Iris pigment epithelial cell (primary cell): ENCODE measurements at regions not wholly inside any gene's neighbourhood (a gene's known extent, or its start where the extent isn't known, plus 50 kb on each side); places are given as distances from the start of the nearest gene placed in this dataset.

ENCODE experiments used
- DNase-seq: peaks from one replicate; pipeline ENCODE4 v3.0.0-alpha.2; 2011; ENCODE audit warnings: low read depth

GRCh38 chr1:222037720-222038119 is 295.8 kb upstream of the DUSP10 start:
- DNase-seq: no peak

- peak; percentile 36 for DNase-seq
Observed at GRCh38 chr1:222034790-222035189, 292.9 kb upstream of the DUSP10 start.

- no peak for DNase-seq
Observed at GRCh38 chr1:222033450-222033849, 291.6 kb upstream of the DUSP10 start.

GRCh38 chr1:222031318-222031717 is 289.4 kb upstream of the DUSP10 start:
- no peak for DNase-seq

GRCh38 chr1:222028676-222029075 is 286.8 kb upstream of the DUSP10 start:
- DNase-seq: no peak

GRCh38 chr1:222028116-222028515 is 286.2 kb upstream of the DUSP10 start:
- DNase-seq: no peak

- no peak for DNase-seq
Observed at GRCh38 chr1:222026280-222026679, 284.4 kb upstream of the DUSP10 start.

- no peak for DNase-seq
Observed at GRCh38 chr1:222023025-222023424, 281.1 kb upstream of the DUSP10 start.

GRCh38 chr1:222021129-222021528 is 279.2 kb upstream of the DUSP10 start:
- DNase-seq: no peak

- no peak for DNase-seq
Observed at GRCh38 chr1:222020553-222020952, 278.7 kb upstream of the DUSP10 start.

- DNase-seq: no peak
Observed at GRCh38 chr1:222019029-222019428, 277.1 kb upstream of the DUSP10 start.

- no peak for DNase-seq
Observed at GRCh38 chr1:222018041-222018440, 276.2 kb upstream of the DUSP10 start.

GRCh38 chr1:222015686-222016085 is 273.8 kb upstream of the DUSP10 start:
- no peak for DNase-seq

GRCh38 chr1:222014001-222014400 is 272.1 kb upstream of the DUSP10 start:
- DNase-seq: no peak

GRCh38 chr1:222012816-222013215 is 270.9 kb upstream of the DUSP10 start:
- DNase-seq: no peak

- DNase-seq: no peak
Observed at GRCh38 chr1:222010306-222010705, 268.4 kb upstream of the DUSP10 start.

GRCh38 chr1:222009105-222009730 is 267.3 kb upstream of the DUSP10 start:
- DNase-seq: peak; percentile 26

GRCh38 chr1:222006715-222007114 is 264.8 kb upstream of the DUSP10 start:
- no peak for DNase-seq

GRCh38 chr1:222004784-222005183 is 262.9 kb upstream of the DUSP10 start:
- DNase-seq: no peak

- no peak for DNase-seq
Observed at GRCh38 chr1:222004034-222004433, 262.1 kb upstream of the DUSP10 start.

- DNase-seq: no peak
Observed at GRCh38 chr1:222002503-222002902, 260.6 kb upstream of the DUSP10 start.

- DNase-seq: no peak
Observed at GRCh38 chr1:222000131-222000530, 258.2 kb upstream of the DUSP10 start.

- no peak for DNase-seq
Observed at GRCh38 chr1:221998781-221999180, 256.9 kb upstream of the DUSP10 start.

- DNase-seq: peak; percentile 56
Observed at GRCh38 chr1:221998186-221998612, 256.3 kb upstream of the DUSP10 start.

GRCh38 chr1:221997012-221997411 is 255.1 kb upstream of the DUSP10 start:
- peak; percentile 59 for DNase-seq
